CD4-positive, alpha-beta T cell (primary cell): ENCODE measurements at regions not wholly inside any gene's neighbourhood (a gene's known extent, or its start where the extent isn't known, plus 50 kb on each side); places are given as distances from the start of the nearest gene placed in this dataset.

Experiments
- ATAC-seq: fragments of 200-7000 bp; cut with Tn5 transposase; one replicate; pipeline ENCODE4 v1.10.0; 2022; ENCODE audit warnings: mild to moderate bottlenecking; ENCODE audit not compliant: poor library complexity
- CTCF ChIA-PET: fragments of 350-600 bp; sonication (Branson Sonifier 250); formaldehyde crosslinking; loops from one replicate; lab custom pipeline; 2021; ENCODE audit warnings: antibody characterized with exemption, inconsistent platforms; lab: Charles Lee
- POLR2A ChIA-PET: fragments of 350-600 bp; sonication (Branson Sonifier 250); formaldehyde crosslinking; loops from one replicate; lab custom pipeline; 2021; ENCODE audit warnings: antibody characterized with exemption, inconsistent platforms; lab: Charles Lee
- DNase-seq, 14 experiments: peaks; one replicate each; pipeline ENCODE4 v3.0.0-alpha.2; 2013 to 2020; ENCODE audit warnings: mixed read lengths in 2 of 14
- H3K27ac ChIP-seq, 2 donors: one replicate each; pipeline versions ENCODE4 v1.5.1 to v1.7.0; 2013; ENCODE audit warnings: low read length in 2 of 2, low read depth in 1 of 2, mild to moderate bottlenecking in 1 of 2
- H3K27me3 ChIP-seq, 2 experiments: 1 replicate in 1 of 2; 2 replicates in 1 of 2; pipeline versions ENCODE4 v1.6.1 to v1.7.0; 2013; ENCODE audit warnings: low read length in 2 of 2, control low read depth in 1 of 2, mild to moderate bottlenecking in 1 of 2, moderate library complexity in 1 of 2; ENCODE audit not compliant: insufficient read depth in 2 of 2, control insufficient read depth in 1 of 2
- H3K36me3 ChIP-seq: one replicate; pipeline ENCODE4 v1.6.1; 2013; ENCODE audit warnings: low read length, control low read depth; ENCODE audit not compliant: insufficient read depth
- H3K4me1 ChIP-seq: one replicate; pipeline ENCODE4 v1.6.1; 2013; ENCODE audit warnings: low read length, control low read depth; ENCODE audit not compliant: insufficient read depth
- H3K4me3 ChIP-seq: one replicate; pipeline ENCODE4 v1.5.1; 2013; ENCODE audit warnings: mild to moderate bottlenecking, low read length, moderate library complexity
- H3K9me3 ChIP-seq, 2 experiments: 1 replicate in 1 of 2; 2 replicates in 1 of 2; pipeline versions ENCODE4 v1.6.1 to v1.7.0; 2013; ENCODE audit warnings: low read length in 2 of 2, mild to moderate bottlenecking in 2 of 2, control low read depth in 1 of 2, moderate library complexity in 1 of 2; ENCODE audit not compliant: control insufficient read depth in 1 of 2, insufficient read depth in 1 of 2
- H3K27ac Mint-ChIP-seq: one replicate; pipeline ENCODE4 v1.8.0; 2020; ENCODE audit warnings: mixed read lengths
- H3K27me3 Mint-ChIP-seq: one replicate; pipeline ENCODE4 v1.8.0; 2021; ENCODE audit warnings: mixed read lengths
- H3K36me3 Mint-ChIP-seq: one replicate; pipeline ENCODE4 v1.8.0; 2021; ENCODE audit warnings: low read depth, mixed read lengths
- H3K4me1 Mint-ChIP-seq: one replicate; pipeline ENCODE4 v1.8.0; 2021; ENCODE audit warnings: low read depth, mixed read lengths
- H3K4me3 Mint-ChIP-seq: one replicate; pipeline ENCODE4 v1.8.0; 2020; ENCODE audit warnings: mild to moderate bottlenecking, mixed read lengths
- H3K9me3 Mint-ChIP-seq: one replicate; pipeline ENCODE4 v1.8.0; 2020; ENCODE audit warnings: mixed read lengths
- intact Hi-C, 2 experiments: fragments of 100-400 bp; cut with DNase I in 1 of 2; cut with micrococcal nuclease in 1 of 2; formaldehyde crosslinking; loops; one replicate each; pipeline versions ENCODE4 v1.15.1 to v1.9.0; 2023 to 2025; cut with DNase I, micrococcal nuclease
- TF ChIP-seq, protein P1 (sequence below): fragments of 200-600 bp; IDR thresholded peaks from one replicate; pipeline ENCODE4 v1.8.0; 2022; ENCODE audit warnings: antibody characterized with exemption, mild to moderate bottlenecking

DNA sequence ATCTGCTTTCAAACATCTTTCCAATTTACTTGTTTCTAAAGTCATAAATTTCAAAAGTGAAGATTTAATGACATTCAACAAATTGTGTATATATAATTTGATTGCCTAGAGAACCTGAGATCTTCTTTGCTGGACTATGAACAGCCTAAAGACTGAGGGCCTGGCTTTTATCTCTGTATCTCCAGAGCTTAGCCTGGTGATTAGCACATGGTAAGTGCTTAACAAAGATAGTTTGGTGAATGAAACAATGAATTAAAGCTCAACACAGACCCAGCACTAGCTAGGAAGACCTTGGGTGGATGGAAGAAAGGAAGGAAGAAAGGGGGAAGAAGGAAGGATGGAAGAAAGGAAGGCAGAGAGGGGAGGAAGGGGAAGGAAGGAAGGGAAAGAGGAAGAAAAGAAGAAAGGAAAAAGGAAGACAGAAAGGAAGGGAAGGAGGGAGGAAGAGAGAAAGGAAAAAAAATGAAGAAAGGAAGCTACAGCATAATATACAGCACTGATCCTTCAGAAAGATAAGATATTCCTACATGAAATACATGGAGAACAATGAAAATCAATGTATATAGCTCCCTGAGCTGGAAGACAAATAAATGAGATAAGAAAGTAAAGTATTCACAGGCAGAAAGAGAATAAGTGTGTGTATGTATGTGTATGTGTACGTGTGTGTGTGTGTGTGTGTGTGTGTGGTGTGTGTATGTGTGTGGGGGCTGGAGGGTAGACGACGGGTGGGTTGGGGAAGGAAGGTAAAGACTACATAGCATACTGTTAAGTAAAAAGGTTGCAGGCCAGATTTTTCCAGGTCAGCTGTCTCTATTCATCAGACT is 318.2 kb downstream of the TNS1 start:
- ChIA-PET POLR2A (no interaction called here), CTCF (no interaction called here)
- H3K4me3 ChIP-seq, result no peak overlapping the region
- no peaks in the 10 kb centered on the region for H3K27me3 Mint-ChIP-seq
- no peaks in the 10 kb centered on the region for H3K9me3 Mint-ChIP-seq
- H3K27ac Mint-ChIP-seq, result no peak overlapping the region
- no peaks in the 10 kb centered on the region for H3K27me3 ChIP-seq
- H3K36me3 Mint-ChIP-seq, result no peaks in the 10 kb centered on the region
- no peaks in the 10 kb centered on the region for H3K4me1 ChIP-seq
- TF ChIP-seq, protein P1, sequence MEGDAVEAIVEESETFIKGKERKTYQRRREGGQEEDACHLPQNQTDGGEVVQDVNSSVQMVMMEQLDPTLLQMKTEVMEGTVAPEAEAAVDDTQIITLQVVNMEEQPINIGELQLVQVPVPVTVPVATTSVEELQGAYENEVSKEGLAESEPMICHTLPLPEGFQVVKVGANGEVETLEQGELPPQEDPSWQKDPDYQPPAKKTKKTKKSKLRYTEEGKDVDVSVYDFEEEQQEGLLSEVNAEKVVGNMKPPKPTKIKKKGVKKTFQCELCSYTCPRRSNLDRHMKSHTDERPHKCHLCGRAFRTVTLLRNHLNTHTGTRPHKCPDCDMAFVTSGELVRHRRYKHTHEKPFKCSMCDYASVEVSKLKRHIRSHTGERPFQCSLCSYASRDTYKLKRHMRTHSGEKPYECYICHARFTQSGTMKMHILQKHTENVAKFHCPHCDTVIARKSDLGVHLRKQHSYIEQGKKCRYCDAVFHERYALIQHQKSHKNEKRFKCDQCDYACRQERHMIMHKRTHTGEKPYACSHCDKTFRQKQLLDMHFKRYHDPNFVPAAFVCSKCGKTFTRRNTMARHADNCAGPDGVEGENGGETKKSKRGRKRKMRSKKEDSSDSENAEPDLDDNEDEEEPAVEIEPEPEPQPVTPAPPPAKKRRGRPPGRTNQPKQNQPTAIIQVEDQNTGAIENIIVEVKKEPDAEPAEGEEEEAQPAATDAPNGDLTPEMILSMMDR, result no peak
- no peak overlapping the region for H3K4me3 Mint-ChIP-seq
- H3K27ac ChIP-seq, result no peak overlapping the region
- no peaks in the 10 kb centered on the region for H3K36me3 ChIP-seq
- H3K9me3 ChIP-seq, result no peaks in the 10 kb centered on the region
- intact Hi-C loops, result no loop called here
- H3K4me1 Mint-ChIP-seq, result no peaks in the 10 kb centered on the region
- ATAC-seq (no peak), DNase-seq (no peak)

DNA sequence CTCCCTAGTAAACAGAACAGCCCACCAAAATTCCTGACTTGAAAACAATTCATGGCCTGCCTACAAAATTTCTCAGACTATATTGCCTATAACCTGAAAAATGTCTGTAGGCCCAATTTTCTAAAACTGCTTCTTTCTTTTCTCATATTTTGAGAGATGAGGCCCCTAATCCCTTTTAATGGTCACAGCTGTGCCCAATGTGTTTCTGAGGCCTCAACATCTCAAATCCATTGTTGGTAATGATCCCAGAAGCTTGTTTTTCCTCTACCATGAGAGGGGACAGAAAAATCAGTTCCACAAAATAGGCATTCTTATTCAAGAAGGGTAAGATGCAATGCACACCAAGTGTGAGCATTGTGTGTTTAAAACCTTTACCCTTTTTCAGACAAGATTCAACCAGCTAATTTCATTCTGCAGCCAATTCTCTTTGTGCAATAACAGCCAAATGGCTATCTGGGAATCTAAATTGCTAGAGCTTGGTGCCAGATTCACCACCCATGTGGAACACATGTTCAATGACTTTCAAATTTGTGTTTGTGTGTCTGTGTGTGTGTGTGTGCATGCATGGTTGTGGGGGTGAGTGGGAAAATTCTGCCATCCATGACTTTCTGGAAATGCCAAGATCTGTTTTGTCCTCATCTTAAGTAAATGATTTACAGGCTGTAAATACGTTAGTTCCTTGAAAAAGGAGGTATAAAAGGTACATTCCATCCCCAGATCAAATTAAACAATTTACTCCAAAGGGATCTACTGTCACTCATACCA is 319.5 kb downstream of the TNS1 start:
- no peak for DNase-seq
- no peak overlapping the region for H3K4me3 Mint-ChIP-seq
- Histone ChIP-seq H3K9me3 (no peaks in the 10 kb centered on the region), H3K36me3 (no peaks in the 10 kb centered on the region), H3K27me3 (no peaks in the 10 kb centered on the region), H3K27ac (no peak overlapping the region), H3K4me3 (no peak overlapping the region), H3K4me1 (no peaks in the 10 kb centered on the region)
- no peaks in the 10 kb centered on the region for H3K36me3 Mint-ChIP-seq
- no peaks in the 10 kb centered on the region for H3K27me3 Mint-ChIP-seq
- ChIA-PET POLR2A (no interaction called here), CTCF (no interaction called here)
- intact Hi-C loops, result no loop called here
- no peaks in the 10 kb centered on the region for H3K9me3 Mint-ChIP-seq
- TF ChIP-seq, protein P1, result no peak
- no peaks in the 10 kb centered on the region for H3K4me1 Mint-ChIP-seq
- no peak overlapping the region for H3K27ac Mint-ChIP-seq
- no peak for ATAC-seq

DNA sequence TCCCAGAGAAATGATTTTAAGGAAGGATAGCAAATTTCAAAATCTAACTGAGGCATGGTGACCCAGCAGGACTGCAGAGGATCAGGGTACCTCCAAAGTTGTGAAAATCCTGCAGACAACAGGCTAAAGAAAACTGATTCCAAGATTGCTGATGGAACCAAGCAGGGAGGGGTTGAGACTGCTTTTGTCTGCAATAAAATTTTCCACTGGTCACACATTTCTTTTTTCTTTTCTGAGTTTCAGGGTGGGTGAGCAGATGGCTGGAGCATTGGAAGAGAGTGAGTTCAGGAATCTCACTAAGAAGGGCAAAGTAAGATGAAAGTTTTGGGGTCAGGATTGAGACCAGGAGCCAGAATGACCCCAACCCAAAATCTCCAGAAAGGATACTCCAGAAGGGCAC is 321.0 kb downstream of the TNS1 start:
- no peak for ATAC-seq
- ChIA-PET CTCF (no interaction called here), POLR2A (no interaction called here)
- no peak overlapping the region for H3K4me3 Mint-ChIP-seq
- Histone ChIP-seq H3K9me3 (no peaks in the 10 kb centered on the region), H3K27ac (no peak overlapping the region), H3K27me3 (no peaks in the 10 kb centered on the region), H3K4me1 (no peaks in the 10 kb centered on the region), H3K36me3 (no peaks in the 10 kb centered on the region), H3K4me3 (no peak overlapping the region)
- H3K4me1 Mint-ChIP-seq, result no peaks in the 10 kb centered on the region
- H3K9me3 Mint-ChIP-seq, result no peaks in the 10 kb centered on the region
- no peaks in the 10 kb centered on the region for H3K27me3 Mint-ChIP-seq
- no peaks in the 10 kb centered on the region for H3K36me3 Mint-ChIP-seq
- DNase-seq, result no peak
- TF ChIP-seq, protein P1, result no peak
- intact Hi-C loops, result no loop called here
- H3K27ac Mint-ChIP-seq, result no peak overlapping the region
